HG02840 (cell line): ENCODE measurements at regions not wholly inside any gene's neighbourhood (a gene's known extent, or its start where the extent isn't known, plus 50 kb on each side); places are given as distances from the start of the nearest gene placed in this dataset.

Source experiments
- ATAC-seq: cut with Tn5 transposase; IDR thresholded peaks from one replicate; pipeline ENCODE4 v1.9.1; 2021; ENCODE audit warnings: mild to moderate bottlenecking, moderate library complexity, moderate number of reproducible peaks; ENCODE audit not compliant: unreplicated experiment, low FRiP score

DNA sequence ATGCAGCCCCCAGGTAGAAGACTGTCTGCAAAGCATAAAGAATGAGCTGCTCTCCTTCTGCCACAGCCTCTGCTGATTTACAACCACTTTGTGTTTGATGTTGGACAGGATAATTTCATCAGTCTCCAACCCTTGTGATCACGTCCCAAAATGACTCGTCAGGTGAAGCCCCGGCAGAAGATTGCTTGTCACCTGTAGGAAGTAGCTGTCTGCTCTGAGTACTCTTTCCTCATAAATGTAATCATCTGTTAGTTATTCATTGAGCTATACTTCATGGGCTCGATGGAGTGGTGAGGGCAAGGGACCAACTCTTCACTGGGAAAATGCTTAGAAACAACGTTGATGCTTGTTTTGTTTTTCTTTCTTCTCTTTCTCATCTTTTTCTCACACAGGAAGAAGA lies 290.9 kb upstream of the SP8 start:
- no peak for ATAC-seq

DNA sequence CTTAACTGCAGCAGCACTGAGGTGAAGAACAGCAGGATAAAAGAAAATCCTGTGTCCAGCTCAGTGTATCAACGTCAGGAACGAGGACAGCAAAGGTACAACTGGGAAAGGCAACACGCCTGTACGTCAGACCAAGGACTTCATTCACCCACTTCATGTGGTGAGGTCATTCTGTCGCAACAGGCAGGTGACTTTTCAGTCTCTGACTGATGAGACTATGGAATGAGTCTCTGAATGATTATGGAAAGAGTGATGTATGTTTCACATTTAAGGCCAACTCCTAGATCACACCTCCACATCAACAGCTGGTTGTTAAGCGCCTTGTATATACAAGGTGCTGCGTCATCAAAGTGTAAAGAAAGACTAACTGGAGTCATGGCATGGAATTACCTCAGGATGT lies 297.6 kb upstream of the SP8 start:
- no peak for ATAC-seq

GRCh38 chr7:21086688-21087087 lies 300.0 kb upstream of the SP8 start:
- no peak for ATAC-seq

GRCh38 chr7:21089653-21090052 lies 303.0 kb upstream of the SP8 start:
- ATAC-seq, result no peak

GRCh38 chr7:21092766-21093702 lies 306.3 kb upstream of the SP8 start:
- no peak for ATAC-seq

GRCh38 chr7:21094589-21094988 lies 307.9 kb upstream of the SP8 start:
- no peak for ATAC-seq

GRCh38 chr7:21099432-21099831 lies 312.7 kb upstream of the SP8 start:
- no peak for ATAC-seq

- no peak for ATAC-seq
These were observed 313.3 kb upstream of the SP8 start for GRCh38 chr7:21099955-21100354.

DNA sequence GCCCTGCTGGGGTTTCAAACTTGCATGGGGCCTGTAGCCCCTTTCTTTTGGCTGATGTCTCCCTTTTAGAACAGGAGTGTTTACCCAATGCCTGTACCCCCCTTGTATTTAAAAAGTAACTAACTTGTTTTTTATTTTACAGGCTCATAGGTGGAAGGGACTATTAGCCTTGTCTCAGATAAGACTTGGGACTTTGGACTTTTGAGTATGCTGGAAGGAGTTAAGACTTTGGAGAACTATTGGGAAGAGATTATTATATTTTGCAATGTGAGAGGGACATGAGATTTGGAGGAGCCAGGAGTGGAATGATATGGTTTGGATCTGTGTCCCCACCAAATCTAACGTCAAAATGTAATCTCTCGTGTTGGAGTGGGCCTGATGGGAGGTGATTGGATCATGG lies 314.9 kb upstream of the SP8 start:
- ATAC-seq, result no peak

GRCh38 chr7:21103426-21104123 lies 316.9 kb upstream of the SP8 start:
- ATAC-seq, result no peak

DNA sequence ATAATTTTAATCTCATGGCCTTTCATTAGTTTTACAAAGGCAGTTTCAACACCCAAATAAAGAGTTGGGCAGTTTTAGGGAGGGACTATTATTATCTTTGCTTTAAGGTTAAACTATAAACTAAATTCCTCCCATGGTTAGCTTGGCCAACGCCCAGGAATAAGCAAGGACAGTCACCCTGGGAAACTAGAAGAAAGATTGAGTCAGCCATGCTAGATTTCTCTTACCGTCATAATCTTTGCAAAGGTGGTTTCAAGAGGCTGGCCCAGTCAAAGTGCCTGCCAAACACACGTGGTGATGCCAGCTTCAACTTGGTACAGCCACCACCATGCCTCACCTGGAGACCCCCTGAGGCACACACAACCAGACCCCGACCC lies 317.4 kb upstream of the SP8 start:
- ATAC-seq, result no peak

- ATAC-seq, result no peak
These were observed 319.6 kb upstream of the SP8 start for GRCh38 chr7:21106296-21106732.

DNA sequence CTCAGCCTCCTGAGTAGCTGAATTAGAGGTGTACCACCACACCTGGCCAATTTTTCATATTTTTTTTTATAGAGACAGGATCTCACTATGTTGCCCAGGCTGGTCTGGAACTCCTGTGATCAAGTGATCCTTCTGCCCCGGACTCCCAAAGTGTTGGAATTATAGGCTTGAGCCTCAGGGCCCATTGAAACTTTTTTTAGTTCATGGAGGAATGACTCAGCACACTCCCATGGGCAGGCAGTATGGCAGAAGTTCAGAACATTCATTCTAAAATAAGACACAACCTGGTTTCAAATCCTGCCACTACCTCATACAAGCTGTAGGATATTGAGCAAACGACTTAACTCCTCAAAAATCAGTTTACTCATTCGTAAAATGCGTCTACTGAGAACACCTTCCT lies 320.4 kb upstream of the SP8 start:
- no peak for ATAC-seq

GRCh38 chr7:21108182-21108581 lies 319.7 kb upstream of the SP4 start:
- no peak for ATAC-seq

GRCh38 chr7:21113609-21114415 lies 314.1 kb upstream of the SP4 start:
- ATAC-seq, result no peak

DNA sequence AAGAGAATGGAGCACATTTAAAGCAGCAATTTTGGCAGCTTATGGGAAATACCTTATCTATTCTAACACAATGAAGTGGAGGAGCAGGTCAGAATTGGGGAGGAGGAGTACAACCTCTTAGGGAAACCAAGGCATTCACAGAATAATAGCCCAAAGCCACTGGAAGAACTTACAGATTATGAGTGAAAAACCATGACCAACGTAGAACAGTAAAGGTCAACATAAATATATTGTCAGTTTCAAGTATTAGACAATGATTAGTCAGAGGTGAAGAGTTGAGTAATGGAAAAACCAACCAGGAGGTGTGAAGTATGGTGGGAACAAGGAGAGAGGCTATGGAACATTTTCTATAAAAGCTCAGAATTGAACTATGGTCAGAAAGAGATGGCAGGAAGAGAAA lies 304.3 kb upstream of the SP4 start:
- no peak for ATAC-seq

GRCh38 chr7:21125297-21125696 lies 302.6 kb upstream of the SP4 start:
- ATAC-seq, result no peak

GRCh38 chr7:21128062-21128817 lies 299.6 kb upstream of the SP4 start:
- ATAC-seq, result no peak

GRCh38 chr7:21131897-21132296 lies 296.0 kb upstream of the SP4 start:
- ATAC-seq, result no peak

DNA sequence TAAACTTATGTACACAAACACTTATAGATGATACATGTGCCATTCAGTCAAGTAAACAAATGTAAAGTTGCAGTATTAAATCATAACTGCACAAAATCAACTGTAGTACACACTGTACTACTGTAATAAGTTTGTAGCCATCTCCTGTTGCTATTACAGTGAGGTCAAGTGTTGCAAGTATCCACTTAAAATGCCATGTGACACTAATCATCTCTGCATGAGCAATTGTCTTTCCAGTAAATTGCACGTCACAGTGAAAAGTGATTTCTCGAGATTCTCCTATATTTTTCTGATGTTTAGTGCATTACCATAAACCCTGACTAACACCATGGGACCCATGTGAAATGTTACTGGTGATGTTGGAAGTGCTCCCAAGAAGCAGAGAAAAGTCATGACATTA lies 293.3 kb upstream of the SP4 start:
- no peak for ATAC-seq
